Caco-2 (cell line): ENCODE measurements at regions not wholly inside any gene's neighbourhood (a gene's known extent, or its start where the extent isn't known, plus 50 kb on each side); places are given as distances from the start of the nearest gene placed in this dataset.

Source experiments
- BruUV-seq: library from RNA; stranded (reverse); fragments of 400-500 nt; replicated peaks from 2 replicates; lab custom pipeline; 2021; lab: Mats Ljungman, UMichigan
- CTCF ChIA-PET: fragments of 300-600 bp; sonication (Branson Sonifier 250); formaldehyde crosslinking; loops from one replicate; lab custom pipeline; 2022; ENCODE audit warnings: antibody characterized with exemption; lab: Charles Lee
- POLR2A ChIA-PET: fragments of 300-600 bp; sonication (Branson Sonifier 250); formaldehyde crosslinking; loops from one replicate; lab custom pipeline; 2022; ENCODE audit warnings: antibody characterized with exemption; lab: Charles Lee
- DNase-seq, 2 experiments: peaks; one replicate each; pipeline versions ENCODE4 v3.0.0 to v3.0.0-alpha.2; 2020 to 2022
- H3K27me3 ChIP-seq: replicated peaks from 2 replicates; pipeline ENCODE4 v1.6.0; 2011; ENCODE audit warnings: low read length; ENCODE audit not compliant: control insufficient read depth, insufficient read depth
- H3K36me3 ChIP-seq: 2 replicates; pipeline ENCODE4 v1.5.1; 2011; ENCODE audit warnings: low read length; ENCODE audit not compliant: control insufficient read depth, insufficient read depth
- H3K4me1 ChIP-seq: fragments of 250-450 bp; sonication (Bioruptor Pico); 2 replicates; pipeline ENCODE4 v1.5.1; 2020; ENCODE audit warnings: mild to moderate bottlenecking
- H3K4me3 ChIP-seq: 2 replicates; pipeline ENCODE4 v1.5.1; 2011; ENCODE audit warnings: low read depth, mild to moderate bottlenecking, control low read depth, low read length
- H3K9me3 ChIP-seq: fragments of 250-450 bp; sonication (Bioruptor Pico); 2 replicates; pipeline ENCODE4 v1.5.1; 2020; ENCODE audit warnings: mild to moderate bottlenecking, moderate library complexity
- H3K27ac Mint-ChIP-seq: one replicate; pipeline ENCODE4 v1.8.0; 2022; ENCODE audit warnings: mixed read lengths; ENCODE audit not compliant: unreplicated experiment
- H3K27me3 Mint-ChIP-seq: one replicate; pipeline ENCODE4 v1.8.0; 2022; ENCODE audit warnings: mixed read lengths; ENCODE audit not compliant: insufficient read depth, unreplicated experiment
- H3K36me3 Mint-ChIP-seq: one replicate; pipeline ENCODE4 v1.8.0; 2022; ENCODE audit warnings: mild to moderate bottlenecking, mixed read lengths; ENCODE audit not compliant: insufficient read depth, unreplicated experiment
- H3K4me1 Mint-ChIP-seq: one replicate; pipeline ENCODE4 v1.8.0; 2022; ENCODE audit warnings: low read depth, mixed read lengths; ENCODE audit not compliant: unreplicated experiment
- H3K4me3 Mint-ChIP-seq: one replicate; pipeline ENCODE4 v1.8.0; 2022; ENCODE audit warnings: mild to moderate bottlenecking, moderate library complexity, mixed read lengths; ENCODE audit not compliant: unreplicated experiment
- H3K9me3 Mint-ChIP-seq: one replicate; pipeline ENCODE4 v1.8.0; 2022; ENCODE audit warnings: mixed read lengths; ENCODE audit not compliant: unreplicated experiment
- CTCF ChIP-seq, 2 experiments: fragments of 200-600 bp in 1 of 2; IDR thresholded peaks; 1 replicate in 1 of 2; 2 replicates in 1 of 2; pipeline versions ENCODE4 v1.5.1 to v1.8.0; 2011 to 2022; ENCODE audit warnings: antibody characterized with exemption in 1 of 2, control low read depth in 1 of 2, inconsistent platforms in 1 of 2, low read depth in 1 of 2, low read length in 1 of 2, mild to moderate bottlenecking in 1 of 2, moderate library complexity in 1 of 2; ENCODE audit not compliant: insufficient read depth in 1 of 2, severe bottlenecking in 1 of 2, unreplicated experiment in 1 of 2
- intact Hi-C: fragments of 100-400 bp; cut with micrococcal nuclease; formaldehyde crosslinking; loops from one replicate; pipeline ENCODE4 v1.10.0; 2022; ENCODE audit not compliant: unreplicated experiment

GRCh38 chr9:99400184-99400731 lies 178.2 kb downstream of the SEC61B start:
- Mint-ChIP-seq H3K4me3 (no peak overlapping the region), H3K9me3 (peaks cover 8% of the 10 kb centered on the region), H3K36me3 (no peaks in the 10 kb centered on the region), H3K27ac (no peak overlapping the region), H3K4me1 (no peaks in the 10 kb centered on the region), H3K27me3 (peaks cover 18% of the 10 kb centered on the region)
- intact Hi-C loops: no loop called here
- Histone ChIP-seq H3K4me3 (no peak overlapping the region), H3K27me3 (no peaks in the 10 kb centered on the region), H3K4me1 (no peaks in the 10 kb centered on the region; the same call in 1 of the 2 replicates), H3K36me3 (no peaks in the 10 kb centered on the region), H3K9me3 (no peaks in the 10 kb centered on the region)
- ChIA-PET POLR2A (no interaction called here), CTCF (no interaction called here)
- peak in 1 of 2 experiments; percentile 41 for DNase-seq
- BruUV-seq: no TSS peak
- no peak for TF ChIP-seq CTCF (IDR thresholded peaks at IDR 0.05; ENCODE audit: insufficient read depth in 1 of 2, low read depth in 1 of 2, low read length in 1 of 2, severe bottlenecking in 1 of 2, unreplicated experiment in 1 of 2)

GRCh38 chr9:99401680-99402504 lies 179.8 kb downstream of the SEC61B start:
- Mint-ChIP-seq H3K4me3 (no peak overlapping the region), H3K27me3 (peaks cover 14% of the 10 kb centered on the region), H3K36me3 (no peaks in the 10 kb centered on the region), H3K27ac (no peak overlapping the region), H3K4me1 (no peaks in the 10 kb centered on the region), H3K9me3 (no peaks in the 10 kb centered on the region)
- Histone ChIP-seq H3K36me3 (no peaks in the 10 kb centered on the region), H3K4me1 (no peaks in the 10 kb centered on the region; the same call in 1 of the 2 replicates), H3K27me3 (no peaks in the 10 kb centered on the region), H3K4me3 (no peak overlapping the region), H3K9me3 (no peaks in the 10 kb centered on the region)
- intact Hi-C loops: no loop called here
- DNase-seq: no peak
- no TSS peak for BruUV-seq
- TF ChIP-seq CTCF (IDR thresholded peaks at IDR 0.05; ENCODE audit: insufficient read depth in 1 of 2, low read depth in 1 of 2, low read length in 1 of 2, severe bottlenecking in 1 of 2, unreplicated experiment in 1 of 2): no peak
- ChIA-PET CTCF (interaction anchor here (0.7 kb wide), 1 partner anchor 1220 kb away, joined by 5 read pairs; no protein-coding TSS in a partner anchor), POLR2A (no interaction called here)

- no peak overlapping the region for H3K27ac Mint-ChIP-seq
- no TSS peak for BruUV-seq
- peaks cover 14% of the 10 kb centered on the region for H3K27me3 Mint-ChIP-seq
- H3K9me3 Mint-ChIP-seq: no peaks in the 10 kb centered on the region
- H3K4me1 Mint-ChIP-seq: no peaks in the 10 kb centered on the region
- no peak overlapping the region for H3K4me3 Mint-ChIP-seq
- no peak overlapping the region for H3K4me3 ChIP-seq
- no peaks in the 10 kb centered on the region for H3K36me3 ChIP-seq
- DNase-seq: no peak
- H3K9me3 ChIP-seq: no peaks in the 10 kb centered on the region
- ChIA-PET POLR2A (no interaction called here), CTCF (no interaction called here)
- no peak for TF ChIP-seq CTCF (IDR thresholded peaks at IDR 0.05; ENCODE audit: insufficient read depth in 1 of 2, low read depth in 1 of 2, low read length in 1 of 2, severe bottlenecking in 1 of 2, unreplicated experiment in 1 of 2)
- intact Hi-C loops: no loop called here
- no peaks in the 10 kb centered on the region; the same call in 1 of the 2 replicates for H3K4me1 ChIP-seq
- H3K27me3 ChIP-seq: no peaks in the 10 kb centered on the region
- H3K36me3 Mint-ChIP-seq: no peaks in the 10 kb centered on the region
These were observed 181.3 kb downstream of the SEC61B start for GRCh38 chr9:99403371-99403770.
